ENCODE measurements at regions not wholly inside any gene's neighbourhood (a gene's known extent, or its start where the extent isn't known, plus 50 kb on each side); places are given as distances from the start of the nearest gene placed in this dataset.

- DNase-seq, result no peak
Measured at GRCh38 chr2:64196963-64197362, 52.7 kb upstream of the PELI1 start.

GRCh38 chr2:64201151-64201550 lies 56.9 kb upstream of the PELI1 start:
- no peak for DNase-seq

- DNase-seq, result no peak
Measured at GRCh38 chr2:64202206-64202845, 58.1 kb upstream of the PELI1 start.

DNA sequence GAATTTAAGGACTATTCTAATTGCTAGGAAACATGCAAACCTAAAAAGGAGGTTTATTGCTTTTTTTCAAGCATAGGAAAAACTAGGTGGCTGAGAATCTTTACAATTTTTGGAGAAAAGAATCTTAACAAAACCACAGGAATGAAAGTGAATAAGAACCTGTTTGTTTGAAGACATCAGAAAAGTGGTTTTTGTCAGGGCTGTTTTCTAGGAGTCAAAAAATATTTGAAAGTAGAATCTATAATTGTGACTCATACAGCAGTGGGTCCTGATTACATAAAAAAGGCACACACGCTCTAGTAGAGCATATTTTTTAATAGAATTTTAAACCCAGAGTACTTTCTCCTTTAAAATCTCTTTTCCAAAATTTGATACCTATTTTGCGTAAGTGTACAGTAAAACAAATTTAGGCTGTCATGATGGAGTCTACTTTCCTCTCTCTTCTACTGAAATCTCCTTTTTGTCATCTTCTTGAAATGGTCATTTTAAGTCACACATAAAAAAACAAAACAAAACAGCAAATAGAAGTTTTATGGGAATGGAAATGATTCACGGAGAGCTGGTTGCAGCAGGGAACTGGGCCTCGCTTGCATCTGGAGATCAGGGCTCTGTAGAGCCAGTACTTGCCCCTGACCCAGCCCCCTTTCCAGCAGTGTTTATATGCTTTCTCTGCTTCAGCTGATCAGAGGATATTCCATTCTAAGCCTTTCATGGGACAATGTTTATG lies 59.1 kb upstream of the PELI1 start:
- DNase-seq, result no peak

DNA sequence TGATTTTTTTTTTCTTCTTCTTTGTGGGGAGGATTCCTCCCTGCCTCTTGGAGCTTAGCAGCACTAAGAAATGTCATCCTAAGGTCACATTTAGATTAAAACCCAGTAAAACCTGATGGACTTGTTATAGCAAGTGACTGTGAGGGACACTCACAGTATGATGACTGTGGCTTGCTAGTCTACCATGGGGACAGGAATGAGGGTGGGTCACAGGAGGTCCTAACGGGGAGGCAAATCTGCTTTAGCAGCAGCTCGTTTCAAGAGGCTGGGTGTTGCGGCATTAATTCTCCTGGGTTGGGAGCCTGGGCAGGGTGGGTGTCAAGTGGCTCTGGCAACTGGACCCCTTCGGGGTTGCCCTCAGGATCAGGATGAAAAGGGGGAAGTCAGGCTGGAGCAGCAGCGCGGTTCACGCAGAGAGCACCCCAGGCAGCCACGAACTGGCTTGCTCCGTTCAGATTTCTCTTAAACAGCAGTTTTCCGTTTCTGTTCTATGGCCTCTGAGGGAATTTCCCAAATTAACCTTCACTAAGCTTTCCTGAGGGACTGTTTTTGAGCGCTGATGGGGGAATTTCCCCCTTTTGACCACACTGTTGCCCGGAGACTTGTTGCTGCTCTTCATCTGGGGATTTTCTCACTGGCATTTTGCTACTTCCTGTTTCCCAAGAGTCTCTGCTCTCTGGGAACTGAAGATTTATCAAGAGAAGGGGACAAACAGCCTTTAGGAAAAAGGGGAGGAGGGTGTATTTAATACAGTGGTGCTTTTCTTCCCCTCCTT lies 59.8 kb upstream of the PELI1 start:
- peak; percentile 20 for DNase-seq

GRCh38 chr2:64204703-64205102 lies 60.5 kb upstream of the PELI1 start:
- DNase-seq, result no peak

DNA sequence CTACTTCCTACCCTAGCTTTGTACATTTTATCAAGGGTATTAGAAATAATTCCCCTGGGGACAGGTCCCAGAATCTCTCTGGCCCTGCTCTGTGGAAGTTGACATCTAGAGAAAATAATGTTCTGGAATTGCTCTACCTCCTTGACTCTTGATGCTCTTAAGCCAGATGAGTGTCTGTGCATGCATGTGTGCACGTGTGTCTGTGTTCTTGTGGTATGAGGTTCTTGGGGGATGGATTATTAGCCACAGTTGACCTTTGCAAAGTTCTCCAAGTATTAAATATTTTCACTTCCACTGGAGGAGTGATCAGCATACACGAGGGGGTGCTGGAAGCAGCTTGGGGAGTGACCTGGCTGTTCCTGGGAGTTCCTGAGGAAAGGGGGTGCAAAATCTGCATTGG lies 61.2 kb upstream of the PELI1 start:
- no peak for DNase-seq

- DNase-seq, result no peak
Measured at GRCh38 chr2:64207573-64207972, 63.4 kb upstream of the PELI1 start.

DNA sequence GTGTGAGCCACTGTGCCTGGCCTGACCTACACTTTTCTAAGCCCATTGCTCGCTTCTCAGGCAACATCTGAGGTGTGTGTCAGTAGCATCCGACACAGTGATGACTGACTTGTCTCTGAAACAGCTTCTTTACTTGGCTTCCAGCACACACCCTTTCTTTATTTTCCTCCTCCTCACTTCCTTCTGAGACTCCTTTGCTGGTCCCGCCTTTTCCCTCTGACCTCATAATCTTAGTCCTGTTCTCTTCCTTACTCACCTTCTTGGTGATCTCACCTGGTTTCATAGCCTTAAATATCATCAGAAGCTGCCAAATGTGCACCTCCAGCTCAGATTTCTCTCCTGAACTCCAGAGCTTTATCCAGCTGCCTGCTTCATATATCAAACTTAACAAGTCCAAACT lies 66.6 kb upstream of the PELI1 start:
- no peak for DNase-seq

GRCh38 chr2:64211276-64211921 lies 67.2 kb upstream of the PELI1 start:
- no peak for DNase-seq

GRCh38 chr2:64212346-64212745 lies 68.1 kb upstream of the PELI1 start:
- no peak for DNase-seq

DNA sequence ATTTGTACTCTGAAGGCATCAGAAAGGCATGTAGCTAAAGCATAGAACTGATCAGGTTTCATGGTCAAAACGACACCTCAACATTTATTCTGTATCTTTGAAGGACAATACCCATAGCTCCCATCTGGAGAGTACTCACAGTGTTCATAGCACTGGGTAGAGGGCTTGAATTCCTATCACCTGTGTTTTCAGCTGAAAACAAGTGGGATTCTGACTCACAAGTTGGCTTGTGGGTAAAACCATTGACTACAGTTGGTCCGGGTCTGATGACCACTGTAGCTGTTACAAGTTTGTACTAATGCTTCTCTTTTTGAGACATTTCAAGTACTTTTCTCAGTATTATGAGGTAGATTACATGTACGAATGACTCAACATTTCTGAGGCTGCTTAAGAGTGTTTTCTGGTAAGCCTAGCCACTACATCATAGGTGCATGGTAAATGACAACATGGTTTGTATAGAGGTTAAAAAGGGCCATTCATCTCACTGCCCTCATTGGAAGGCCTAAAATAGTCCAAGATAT lies 68.6 kb upstream of the PELI1 start:
- DNase-seq, result no peak

DNA sequence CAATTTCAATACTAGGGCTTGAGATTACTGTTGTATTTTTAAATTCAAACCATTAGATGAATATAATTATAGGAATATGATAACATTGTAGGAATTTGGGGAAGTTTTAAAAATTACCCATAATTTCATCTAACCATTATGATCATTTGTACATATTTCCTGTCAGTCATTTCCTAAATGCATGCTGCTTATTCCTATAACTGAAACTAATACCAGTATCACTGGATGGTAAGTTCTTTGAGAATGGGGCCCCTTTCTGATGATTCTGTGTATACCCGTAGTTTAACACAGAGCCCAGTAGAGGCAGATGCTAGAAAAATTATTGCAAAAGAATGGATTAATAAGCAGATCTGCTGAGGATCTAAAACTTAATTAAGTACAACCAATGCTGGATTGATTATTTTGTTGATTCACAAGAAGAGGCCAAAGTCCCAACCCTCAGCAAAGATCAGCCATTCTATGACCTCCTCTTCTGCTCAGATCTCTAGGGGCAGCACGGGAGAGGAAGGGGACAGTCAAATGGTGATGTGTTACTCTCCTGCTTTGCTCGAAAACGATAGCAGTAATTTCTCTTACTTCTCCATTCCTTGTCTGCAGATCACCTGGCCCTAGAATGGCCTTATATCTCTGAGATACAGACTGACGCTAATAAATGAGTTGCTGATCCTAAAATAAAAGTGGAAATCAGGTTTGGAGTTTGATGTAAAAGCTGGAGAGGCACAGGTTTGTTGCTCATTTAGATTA lies 69.5 kb upstream of the PELI1 start:
- no peak for DNase-seq

- no peak for DNase-seq
Measured at GRCh38 chr2:64214281-64215115, 70.3 kb upstream of the PELI1 start.

DNA sequence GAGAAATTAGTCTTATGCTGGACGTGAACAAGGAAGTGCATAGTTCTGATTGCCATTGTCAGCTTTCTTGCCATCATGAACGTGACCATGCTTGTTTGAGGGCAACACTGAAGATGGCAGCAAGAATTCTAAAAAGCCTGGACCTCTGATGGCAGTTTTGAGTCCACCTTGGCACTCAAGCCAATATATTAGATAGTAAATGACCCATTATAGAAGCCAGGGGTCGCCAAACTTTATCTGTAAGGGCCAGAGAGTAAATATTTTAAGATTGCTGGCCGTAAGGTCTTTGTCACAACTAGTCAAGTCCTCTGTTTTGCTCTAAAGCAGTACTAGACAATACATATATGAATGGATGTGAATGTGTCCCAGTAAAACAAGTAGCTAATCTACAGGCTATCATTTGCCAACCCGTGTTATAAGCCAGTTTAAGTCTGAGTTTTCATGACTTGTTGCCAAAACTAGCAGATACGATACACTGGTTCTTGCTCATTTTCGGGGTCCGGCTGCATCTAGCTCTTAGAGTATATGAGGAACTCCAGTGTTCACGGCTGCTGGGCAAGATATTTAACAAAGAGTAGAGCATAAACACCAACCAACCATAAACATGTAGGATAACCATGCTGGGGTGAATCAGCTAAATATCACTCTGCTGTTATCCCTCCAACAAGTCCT lies 73.1 kb upstream of the PELI1 start:
- no peak for DNase-seq

GRCh38 chr2:64218137-64218802 lies 74.0 kb upstream of the PELI1 start:
- no peak for DNase-seq

GRCh38 chr2:64219149-64219548 lies 74.9 kb upstream of the PELI1 start:
- no peak for DNase-seq

DNA sequence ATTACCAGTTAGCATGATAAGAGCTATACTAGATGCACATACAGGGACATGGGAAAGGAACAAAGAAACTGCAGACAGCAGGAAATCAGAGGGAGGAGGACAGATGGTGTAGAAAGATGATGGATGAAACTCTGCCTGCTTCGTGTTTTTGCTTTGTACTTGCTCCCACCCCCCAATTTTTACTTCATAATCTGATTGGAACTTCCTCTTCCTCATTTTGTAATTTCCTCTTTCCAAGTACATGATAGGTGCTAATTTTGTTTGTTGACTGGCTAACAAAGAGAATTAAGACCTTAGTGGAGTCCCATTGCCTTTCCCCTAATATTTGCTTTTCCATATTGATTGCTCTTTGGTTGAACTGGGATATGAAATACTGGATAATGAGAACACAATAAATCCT lies 76.0 kb upstream of the PELI1 start:
- DNase-seq, result no peak

GRCh38 chr2:64220894-64221617 lies 76.8 kb upstream of the PELI1 start:
- DNase-seq, result no peak

DNA sequence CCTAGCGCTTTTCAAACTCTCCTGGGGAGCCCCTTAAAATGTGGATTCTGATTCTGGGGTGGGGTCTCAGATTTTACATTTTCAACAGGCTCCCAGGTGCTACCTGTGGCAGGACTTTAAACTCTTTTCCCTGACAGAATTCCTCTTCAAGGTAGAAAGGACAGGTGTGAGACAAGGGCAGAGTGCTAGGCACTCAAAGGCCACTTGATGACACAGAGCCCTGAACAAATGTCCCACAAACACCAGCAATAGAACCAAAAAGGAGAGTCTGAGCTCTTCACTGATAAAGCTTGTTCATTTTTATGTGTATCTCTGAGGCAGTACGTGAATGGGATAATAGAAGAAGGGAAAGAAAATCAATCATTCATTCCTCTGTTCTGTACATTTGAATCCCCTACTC lies 77.7 kb upstream of the PELI1 start:
- DNase-seq, result no peak
